ENCODE measurements at regions not wholly inside any gene's neighbourhood (a gene's known extent, or its start where the extent isn't known, plus 50 kb on each side); places are given as distances from the start of the nearest gene placed in this dataset.

DNA sequence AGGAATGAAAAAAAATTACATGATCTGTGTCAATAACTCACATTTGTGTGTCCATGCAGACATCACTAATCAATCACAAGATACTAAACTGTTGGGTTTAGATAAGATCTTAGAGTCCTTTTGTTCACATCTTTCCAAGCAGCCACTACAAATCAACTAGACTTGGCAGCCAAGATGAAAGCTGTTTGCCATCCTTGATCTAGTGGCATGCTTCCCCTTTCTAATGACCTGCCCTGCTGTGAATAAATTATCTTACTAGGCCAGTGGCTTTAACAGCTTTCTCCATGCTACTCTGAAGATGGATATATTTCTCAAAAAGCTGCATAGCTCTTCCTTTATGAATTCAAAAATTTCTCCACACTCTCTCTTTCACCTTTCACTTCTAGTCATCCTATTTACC, 1338.0 kb upstream of the ACVR2A start:
- no peak overlapping the region for H3K56ac ChIP-seq (ENCODE audit: insufficient read length, low read depth, low read length)
- H2BK12ac ChIP-seq (ENCODE audit: insufficient read length, low read depth, low read length), result no peak overlapping the region
- H2BK5ac ChIP-seq (ENCODE audit: insufficient read length, low read length), result no peak overlapping the region
- H2AK5ac ChIP-seq (ENCODE audit: insufficient read length, low read length), result no peak overlapping the region
- H3K79me1 ChIP-seq (ENCODE audit: insufficient read depth, low read depth, low read length, poor library complexity, severe bottlenecking), result no peaks in the 10 kb centered on the region
- H3K9ac ChIP-seq (ENCODE audit: extremely low read depth, insufficient read length, low read length), result no peak overlapping the region
- no peak overlapping the region for H3K27ac Mint-ChIP-seq
- no peak overlapping the region for H4K91ac ChIP-seq (ENCODE audit: insufficient read length, low read depth, low read length)
- H4K5ac ChIP-seq (ENCODE audit: insufficient read length, low read depth, low read length), result no peak overlapping the region
- no peaks in the 10 kb centered on the region for H3K79me2 ChIP-seq (ENCODE audit: insufficient read depth, low read length)
- H3K23me2 ChIP-seq (ENCODE audit: insufficient read length, low read depth, low read length, poor library complexity, severe bottlenecking), result no peaks in the 10 kb centered on the region
- no peak overlapping the region for H3K14ac ChIP-seq (ENCODE audit: insufficient read depth, low read length)
- no peaks in the 10 kb centered on the region for H3K9me3 Mint-ChIP-seq
- no peak overlapping the region for H3T11ph ChIP-seq (ENCODE audit: low read length)
- no peak overlapping the region for H3K4ac ChIP-seq (ENCODE audit: low read depth, low read length)
- H3K36me3 Mint-ChIP-seq (ENCODE audit: insufficient read depth in 1 of 3, low read depth in 3 of 3), result peaks cover 0 to 2% (median 0%) of the 10 kb centered on the region in 3 experiments; a peak in 1 of 7 replicates
- H2AFZ ChIP-seq (ENCODE audit: low read length), result no peak overlapping the region
- no peak overlapping the region for H3K18ac ChIP-seq (ENCODE audit: insufficient read length, low read depth, low read length)
- no peak overlapping the region for H3K27ac ChIP-seq (ENCODE audit: insufficient read length, low read depth, low read length)
- no peak overlapping the region for H3K4me3 Mint-ChIP-seq
- no peaks in the 10 kb centered on the region for H3K27me3 ChIP-seq (ENCODE audit: insufficient read depth, low read length)
- H3K4me1 ChIP-seq (ENCODE audit: insufficient read depth, low read length), result no peaks in the 10 kb centered on the region
- H2BK120ac ChIP-seq (ENCODE audit: low read depth, low read length, poor library complexity, severe bottlenecking), result no peak overlapping the region
- no peak overlapping the region for H2BK15ac ChIP-seq (ENCODE audit: low read depth, low read length)
- H3K4me2 ChIP-seq (ENCODE audit: insufficient read depth, insufficient read length, low read length), result no peak overlapping the region
- TF ChIP-seq, protein P1, sequence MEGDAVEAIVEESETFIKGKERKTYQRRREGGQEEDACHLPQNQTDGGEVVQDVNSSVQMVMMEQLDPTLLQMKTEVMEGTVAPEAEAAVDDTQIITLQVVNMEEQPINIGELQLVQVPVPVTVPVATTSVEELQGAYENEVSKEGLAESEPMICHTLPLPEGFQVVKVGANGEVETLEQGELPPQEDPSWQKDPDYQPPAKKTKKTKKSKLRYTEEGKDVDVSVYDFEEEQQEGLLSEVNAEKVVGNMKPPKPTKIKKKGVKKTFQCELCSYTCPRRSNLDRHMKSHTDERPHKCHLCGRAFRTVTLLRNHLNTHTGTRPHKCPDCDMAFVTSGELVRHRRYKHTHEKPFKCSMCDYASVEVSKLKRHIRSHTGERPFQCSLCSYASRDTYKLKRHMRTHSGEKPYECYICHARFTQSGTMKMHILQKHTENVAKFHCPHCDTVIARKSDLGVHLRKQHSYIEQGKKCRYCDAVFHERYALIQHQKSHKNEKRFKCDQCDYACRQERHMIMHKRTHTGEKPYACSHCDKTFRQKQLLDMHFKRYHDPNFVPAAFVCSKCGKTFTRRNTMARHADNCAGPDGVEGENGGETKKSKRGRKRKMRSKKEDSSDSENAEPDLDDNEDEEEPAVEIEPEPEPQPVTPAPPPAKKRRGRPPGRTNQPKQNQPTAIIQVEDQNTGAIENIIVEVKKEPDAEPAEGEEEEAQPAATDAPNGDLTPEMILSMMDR (conservative IDR thresholded peaks at IDR 0.05), result no peak
- H3K9me3 ChIP-seq (ENCODE audit: control insufficient read depth, low read depth, low read length), result no peaks in the 10 kb centered on the region
- no peak overlapping the region for H2BK20ac ChIP-seq (ENCODE audit: low read depth, low read length, poor library complexity, severe bottlenecking)
- H3K27me3 Mint-ChIP-seq (ENCODE audit: low read depth), result no peaks in the 10 kb centered on the region
- H3K4me1 Mint-ChIP-seq, result peaks cover 4 to 8% of the 10 kb centered on the region in 2 experiments; a peak in 3 of 4 replicates
- no peak overlapping the region for H4K8ac ChIP-seq (replicated peaks; ENCODE audit: insufficient read length, low read depth, low read length)
- H4K20me1 ChIP-seq (ENCODE audit: control insufficient read depth, insufficient read depth, insufficient read length), result no peaks in the 10 kb centered on the region
- H3K23ac ChIP-seq (ENCODE audit: insufficient read length, low read depth, low read length), result no peak overlapping the region
- DNase-seq, result no peak
